Fibroblast of pulmonary artery (primary cell): ENCODE measurements at regions not wholly inside any gene's neighbourhood (a gene's known extent, or its start where the extent isn't known, plus 50 kb on each side); places are given as distances from the start of the nearest gene placed in this dataset.

Experiments
- DNase-seq: peaks from one replicate; pipeline ENCODE4 v3.0.0-alpha.2; 2010; ENCODE audit warnings: low read depth
- H3K4me3 ChIP-seq: replicated peaks from 2 replicates; pipeline ENCODE4 v1.5.1; 2011; ENCODE audit warnings: low read depth, mild to moderate bottlenecking, control low read depth, low read length, moderate library complexity
- TF ChIP-seq, protein P1 (sequence below): IDR thresholded peaks from 2 replicates; pipeline ENCODE4 v1.5.1; 2011; ENCODE audit warnings: mild to moderate bottlenecking, control low read depth, low read length, inconsistent platforms; ENCODE audit errors: missing control alignments

DNA sequence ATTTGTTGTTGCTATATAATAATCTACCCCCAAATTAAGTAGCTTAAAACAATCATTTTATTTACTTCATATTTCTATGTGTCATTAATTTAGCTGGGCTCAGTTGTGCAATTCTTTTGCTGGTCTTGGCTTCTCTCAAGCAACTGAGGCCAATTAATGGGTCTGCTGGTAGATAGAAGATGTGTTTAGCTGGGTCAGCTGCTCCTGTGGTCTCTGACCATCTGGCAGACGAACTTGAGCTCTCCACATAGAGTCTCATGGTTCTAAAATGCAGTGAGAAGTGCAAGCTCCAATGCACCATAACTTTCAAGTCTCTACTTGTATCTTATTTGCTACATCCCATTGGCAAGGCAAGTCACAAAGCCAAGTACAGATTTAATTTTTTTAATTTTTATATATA lies 515.6 kb downstream of the ZIC1 start:
- no peak for DNase-seq
- TF ChIP-seq, protein P1, sequence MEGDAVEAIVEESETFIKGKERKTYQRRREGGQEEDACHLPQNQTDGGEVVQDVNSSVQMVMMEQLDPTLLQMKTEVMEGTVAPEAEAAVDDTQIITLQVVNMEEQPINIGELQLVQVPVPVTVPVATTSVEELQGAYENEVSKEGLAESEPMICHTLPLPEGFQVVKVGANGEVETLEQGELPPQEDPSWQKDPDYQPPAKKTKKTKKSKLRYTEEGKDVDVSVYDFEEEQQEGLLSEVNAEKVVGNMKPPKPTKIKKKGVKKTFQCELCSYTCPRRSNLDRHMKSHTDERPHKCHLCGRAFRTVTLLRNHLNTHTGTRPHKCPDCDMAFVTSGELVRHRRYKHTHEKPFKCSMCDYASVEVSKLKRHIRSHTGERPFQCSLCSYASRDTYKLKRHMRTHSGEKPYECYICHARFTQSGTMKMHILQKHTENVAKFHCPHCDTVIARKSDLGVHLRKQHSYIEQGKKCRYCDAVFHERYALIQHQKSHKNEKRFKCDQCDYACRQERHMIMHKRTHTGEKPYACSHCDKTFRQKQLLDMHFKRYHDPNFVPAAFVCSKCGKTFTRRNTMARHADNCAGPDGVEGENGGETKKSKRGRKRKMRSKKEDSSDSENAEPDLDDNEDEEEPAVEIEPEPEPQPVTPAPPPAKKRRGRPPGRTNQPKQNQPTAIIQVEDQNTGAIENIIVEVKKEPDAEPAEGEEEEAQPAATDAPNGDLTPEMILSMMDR: no peak
- no peak overlapping the region for H3K4me3 ChIP-seq

DNA sequence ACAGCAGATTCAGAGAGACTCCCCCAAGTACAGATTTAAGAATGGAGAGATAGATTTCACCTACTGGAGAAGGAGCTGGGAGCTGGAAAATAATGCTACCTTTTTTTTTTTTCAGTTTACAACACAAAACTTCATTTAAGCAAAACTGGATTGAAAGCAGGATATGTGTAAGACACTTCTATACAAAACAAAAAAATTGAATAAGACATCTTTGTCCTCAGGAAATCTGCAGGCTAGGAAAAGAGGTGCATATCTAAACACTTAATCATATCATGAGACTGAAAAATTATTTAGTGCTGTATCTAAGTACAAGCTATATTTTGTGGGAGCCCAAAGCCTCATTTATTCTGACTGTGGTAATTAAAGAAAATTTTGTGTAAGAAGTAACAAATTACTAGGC lies 516.1 kb downstream of the ZIC1 start:
- no peak overlapping the region for H3K4me3 ChIP-seq
- no peak for DNase-seq
- TF ChIP-seq, protein P1: no peak

DNA sequence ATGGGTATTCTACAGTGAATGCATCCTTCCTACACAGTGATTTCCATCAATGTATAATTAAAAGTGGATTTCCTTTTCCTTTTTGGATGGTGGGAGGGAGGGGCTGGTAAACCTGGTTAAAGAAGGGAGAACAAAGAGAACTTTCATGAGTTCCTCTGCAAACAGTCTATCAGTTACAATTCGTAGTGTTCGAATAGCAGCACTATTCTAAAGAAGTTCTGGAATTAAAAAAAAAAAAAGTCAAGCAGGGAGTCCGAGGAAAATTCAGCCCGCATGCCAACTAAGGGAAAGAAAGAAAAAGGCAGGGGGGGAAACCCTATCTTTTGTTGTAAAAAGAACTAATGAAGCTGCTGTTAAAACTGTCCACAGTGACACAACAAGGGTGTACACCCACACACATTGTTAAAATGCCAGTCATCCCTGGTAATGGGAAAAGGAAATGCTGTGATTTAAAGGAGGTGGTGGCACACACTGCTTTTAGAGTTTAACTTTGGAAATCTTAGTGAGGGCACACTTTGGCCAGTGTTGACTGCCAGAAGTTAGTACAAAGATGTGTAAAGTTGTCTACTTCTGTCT lies 521.2 kb downstream of the ZIC1 start:
- DNase-seq: peak; percentile 69
- TF ChIP-seq, protein P1: no peak
- H3K4me3 ChIP-seq: no peak overlapping the region

DNA sequence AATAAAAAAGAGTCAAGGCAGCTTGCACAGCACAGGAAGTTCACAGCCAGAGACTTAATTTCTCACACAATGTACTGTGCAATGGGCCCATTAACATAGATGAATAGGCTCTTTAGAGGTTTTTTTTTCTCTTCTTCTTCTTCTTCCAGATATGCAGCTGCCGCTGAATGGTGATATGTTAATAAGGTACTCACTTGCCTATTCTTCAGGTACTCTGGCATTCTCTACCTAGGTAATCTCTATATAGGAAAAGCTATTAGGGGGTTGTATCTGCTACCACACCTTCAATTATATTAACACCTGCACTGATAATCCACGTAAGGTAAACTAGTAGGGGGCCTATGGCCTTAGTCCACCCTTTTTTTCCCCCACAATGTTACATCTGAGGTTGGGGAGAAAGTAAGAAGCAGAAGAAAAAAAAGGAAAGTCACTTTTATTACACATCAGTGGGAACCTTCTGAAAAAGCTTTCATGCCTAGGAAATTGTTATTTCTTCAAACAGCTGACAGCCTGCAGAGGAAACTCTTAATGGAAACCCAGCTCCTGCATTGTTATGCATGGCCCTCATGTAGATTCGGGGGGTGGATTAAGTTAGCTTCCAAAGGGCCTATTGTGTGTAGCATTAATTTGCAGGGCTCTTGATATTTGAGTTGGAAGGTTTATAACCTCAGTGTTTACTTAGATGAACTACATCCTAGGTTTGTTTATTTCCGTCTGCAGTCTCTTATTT lies 525.5 kb downstream of the ZIC1 start:
- TF ChIP-seq, protein P1: no peak
- no peak for DNase-seq
- H3K4me3 ChIP-seq: no peak overlapping the region

DNA sequence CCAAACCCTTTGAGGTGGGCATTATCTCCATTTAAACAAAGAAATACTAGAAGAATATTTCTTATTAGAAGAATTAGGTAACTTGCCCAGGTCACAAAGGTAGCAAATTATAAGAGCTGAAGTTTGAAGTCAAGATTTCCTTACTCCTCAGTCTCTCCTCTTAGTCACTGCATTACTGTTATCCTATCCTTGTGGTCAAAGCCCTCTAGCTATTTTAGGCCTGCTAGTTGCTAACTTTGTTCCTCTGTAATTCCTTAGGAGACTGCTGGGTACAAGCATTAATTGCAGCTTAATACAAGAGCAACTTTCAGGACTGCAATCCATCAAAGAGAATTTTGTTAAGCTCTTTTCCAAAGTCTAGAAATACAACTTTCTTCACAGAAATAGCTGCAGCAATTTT lies 528.2 kb downstream of the ZIC1 start:
- no peak for DNase-seq
- TF ChIP-seq, protein P1: no peak
- no peak overlapping the region for H3K4me3 ChIP-seq

DNA sequence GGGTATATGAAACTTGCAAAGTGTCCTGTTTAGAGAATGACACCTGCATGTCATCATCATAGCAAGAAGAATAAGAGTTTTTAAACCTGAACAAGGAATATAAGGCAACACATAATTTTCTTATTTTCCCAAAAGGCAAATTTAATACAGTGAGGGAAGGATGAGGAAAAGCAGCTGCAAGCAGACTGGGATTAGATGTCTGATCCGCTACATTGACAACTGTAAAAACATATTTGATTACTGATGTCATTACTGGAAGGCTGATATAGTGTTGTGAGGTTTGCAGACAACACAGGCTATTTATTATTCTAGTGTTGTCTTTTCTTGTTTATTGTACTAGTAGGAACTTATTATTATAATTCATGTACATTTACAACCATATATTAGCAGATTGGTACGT lies 528.7 kb downstream of the ZIC1 start:
- no peak for DNase-seq
- no peak overlapping the region for H3K4me3 ChIP-seq

More for the DNA sequence above, 528.7 kb downstream of the ZIC1 start:
- TF ChIP-seq, protein P1: no peak
